Lower leg skin (tissue), 4 donors: ENCODE measurements at regions not wholly inside any gene's neighbourhood (a gene's known extent, or its start where the extent isn't known, plus 50 kb on each side); places are given as distances from the start of the nearest gene placed in this dataset.

Experiments used
- DNase-seq, 2 donors: peaks; one replicate each; pipeline ENCODE4 v3.0.0-alpha.2; 2019; ENCODE audit warnings: low spot score in 2 of 2
- H3K4me3 ChIP-seq: fragments of 200-600 bp; sonication (generic); 2 replicates; pipeline ENCODE4 v1.5.1; 2017; ENCODE audit warnings: mild to moderate bottlenecking, low read depth; ENCODE audit not compliant: poor library complexity, severe bottlenecking
- CTCF ChIP-seq, 3 donors: fragments of 450-650 bp; IDR thresholded peaks; one replicate each; pipeline ENCODE4 v1.5.1; 2016; ENCODE audit warnings: antibody characterized with exemption in 3 of 3, mild to moderate bottlenecking in 3 of 3, moderate library complexity in 2 of 3
- POLR2A ChIP-seq, 2 donors: fragments of 450-650 bp; IDR thresholded peaks; one replicate each; pipeline ENCODE4 v1.6.1; 2016 to 2017; ENCODE audit warnings: antibody characterized with exemption in 2 of 2, mild to moderate bottlenecking in 1 of 2, moderate library complexity in 1 of 2
- WGBS, 2 donors: methylation state at CpG; one replicate each; pipeline ENCODE4 v1.1.5; 2018; 5-methylcytosine and 5-hydroxymethylcytosine counted together
- intact Hi-C: fragments of 100-400 bp; cut with DNase I; formaldehyde crosslinking; loops from one replicate; pipeline ENCODE4 v1.15.0; 2023; ENCODE audit warnings: low total_unique reads

- intact Hi-C loops, result no loop called here
- no peak for DNase-seq
- no peak for TF ChIP-seq CTCF (IDR thresholded peaks at IDR 0.05)
- no peak for TF ChIP-seq POLR2A (IDR thresholded peaks at IDR 0.05)
- 77 to 87% methylated on average over 2 of the region's 2 CpGs for WGBS, 2 donors
- no peak overlapping the region for H3K4me3 ChIP-seq
Measured at GRCh38 chr10:58054881-58055280, 212.8 kb downstream of the IPMK start.

GRCh38 chr10:58052772-58053171 lies 214.9 kb downstream of the IPMK start:
- no peak for DNase-seq
- no peak for TF ChIP-seq POLR2A (IDR thresholded peaks at IDR 0.05)
- TF ChIP-seq CTCF (IDR thresholded peaks at IDR 0.05), result no peak
- H3K4me3 ChIP-seq, result no peak overlapping the region
- intact Hi-C loops, result no loop called here
- 58 to 71% methylated on average over 1 of the region's 1 CpG for WGBS, 2 donors

GRCh38 chr10:58050575-58050974 lies 217.1 kb downstream of the IPMK start:
- TF ChIP-seq CTCF (IDR thresholded peaks at IDR 0.05), result no peak
- TF ChIP-seq POLR2A (IDR thresholded peaks at IDR 0.05), result no peak
- no peak overlapping the region for H3K4me3 ChIP-seq
- intact Hi-C loops, result no loop called here
- no peak for DNase-seq

- intact Hi-C loops, result no loop called here
- WGBS, 2 donors, result 85 to 91% methylated on average over 2 of the region's 2 CpGs
- no peak for DNase-seq
- no peak for TF ChIP-seq POLR2A (IDR thresholded peaks at IDR 0.05)
- no peak for TF ChIP-seq CTCF (IDR thresholded peaks at IDR 0.05)
- H3K4me3 ChIP-seq, result no peak overlapping the region
Measured at GRCh38 chr10:58048936-58049335, 218.8 kb downstream of the IPMK start.

GRCh38 chr10:58044072-58044471 lies 223.6 kb downstream of the IPMK start:
- no peak overlapping the region for H3K4me3 ChIP-seq
- intact Hi-C loops, result no loop called here
- WGBS, 2 donors, result 84% methylated on average over 3 of the region's 3 CpGs
- DNase-seq, result no peak
- TF ChIP-seq CTCF (IDR thresholded peaks at IDR 0.05), result no peak
- no peak for TF ChIP-seq POLR2A (IDR thresholded peaks at IDR 0.05)

GRCh38 chr10:58041901-58042300 lies 225.8 kb downstream of the IPMK start:
- TF ChIP-seq CTCF (IDR thresholded peaks at IDR 0.05) (no peak), POLR2A (IDR thresholded peaks at IDR 0.05) (no peak)
- intact Hi-C loops, result no loop called here
- DNase-seq, result no peak
- no peak overlapping the region for H3K4me3 ChIP-seq
